Type B pancreatic cell (in vitro differentiated cells): ENCODE measurements at regions not wholly inside any gene's neighbourhood (a gene's known extent, or its start where the extent isn't known, plus 50 kb on each side); places are given as distances from the start of the nearest gene placed in this dataset.
"Not testable (repeated sequence)": the region's sequence is repeated elsewhere in the genome, so short reads cannot be mapped to it uniquely, and the experiment has no call there.

ENCODE experiments used
- DNase-seq: peaks from one replicate; pipeline ENCODE4 v3.0.0; 2021; ENCODE audit warnings: mixed read lengths; ENCODE audit not compliant: unreplicated experiment; ENCODE audit errors: extremely low spot score
- H3K27ac Mint-ChIP-seq: 2 replicates; pipeline ENCODE4 v1.8.0; 2021; ENCODE audit warnings: mild to moderate bottlenecking, mixed read lengths
- H3K27me3 Mint-ChIP-seq: 2 replicates; pipeline ENCODE4 v1.8.0; 2021; ENCODE audit warnings: mixed read lengths
- H3K36me3 Mint-ChIP-seq: 2 replicates; pipeline ENCODE4 v1.8.0; 2021; ENCODE audit warnings: mixed read lengths
- H3K4me1 Mint-ChIP-seq: one replicate; pipeline ENCODE4 v1.8.0; 2021; ENCODE audit warnings: mixed read lengths; ENCODE audit not compliant: unreplicated experiment
- H3K4me3 Mint-ChIP-seq: 2 replicates; pipeline ENCODE4 v1.8.0; 2021; ENCODE audit warnings: mild to moderate bottlenecking, mixed read lengths
- H3K9me3 Mint-ChIP-seq: 2 replicates; pipeline ENCODE4 v1.8.0; 2021; ENCODE audit warnings: mixed read lengths
- TF ChIP-seq, protein P1 (sequence below): fragments of 200-600 bp; sonication (generic); conservative IDR thresholded peaks from 2 replicates; pipeline ENCODE4 v1.5.0; 2021; ENCODE audit warnings: antibody characterized with exemption, mild to moderate bottlenecking

DNA sequence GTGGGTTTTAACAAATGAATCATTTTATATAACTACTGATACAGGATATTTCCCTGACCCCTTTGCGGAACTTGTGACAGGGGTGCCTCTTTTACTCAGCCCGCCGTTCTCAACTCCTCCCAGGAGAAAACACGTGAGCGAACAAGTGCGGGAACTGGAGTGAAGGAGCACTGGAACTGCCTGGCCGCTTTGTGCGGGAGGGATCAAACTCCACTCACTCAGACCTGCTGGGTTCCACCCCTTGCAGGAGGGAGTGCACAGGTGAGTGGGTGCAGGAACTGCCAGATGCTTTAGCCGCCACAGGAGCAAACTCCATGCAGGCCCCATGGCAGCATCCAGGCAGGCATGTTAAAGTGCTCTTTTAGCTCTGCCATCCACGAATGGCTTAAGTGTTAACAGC is 513.4 kb upstream of the GRM3 start:
- TF ChIP-seq, protein P1, sequence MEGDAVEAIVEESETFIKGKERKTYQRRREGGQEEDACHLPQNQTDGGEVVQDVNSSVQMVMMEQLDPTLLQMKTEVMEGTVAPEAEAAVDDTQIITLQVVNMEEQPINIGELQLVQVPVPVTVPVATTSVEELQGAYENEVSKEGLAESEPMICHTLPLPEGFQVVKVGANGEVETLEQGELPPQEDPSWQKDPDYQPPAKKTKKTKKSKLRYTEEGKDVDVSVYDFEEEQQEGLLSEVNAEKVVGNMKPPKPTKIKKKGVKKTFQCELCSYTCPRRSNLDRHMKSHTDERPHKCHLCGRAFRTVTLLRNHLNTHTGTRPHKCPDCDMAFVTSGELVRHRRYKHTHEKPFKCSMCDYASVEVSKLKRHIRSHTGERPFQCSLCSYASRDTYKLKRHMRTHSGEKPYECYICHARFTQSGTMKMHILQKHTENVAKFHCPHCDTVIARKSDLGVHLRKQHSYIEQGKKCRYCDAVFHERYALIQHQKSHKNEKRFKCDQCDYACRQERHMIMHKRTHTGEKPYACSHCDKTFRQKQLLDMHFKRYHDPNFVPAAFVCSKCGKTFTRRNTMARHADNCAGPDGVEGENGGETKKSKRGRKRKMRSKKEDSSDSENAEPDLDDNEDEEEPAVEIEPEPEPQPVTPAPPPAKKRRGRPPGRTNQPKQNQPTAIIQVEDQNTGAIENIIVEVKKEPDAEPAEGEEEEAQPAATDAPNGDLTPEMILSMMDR, result no peak
- no peaks in the 10 kb centered on the region for H3K27me3 Mint-ChIP-seq
- no peak overlapping the region for H3K4me3 Mint-ChIP-seq
- no peak for DNase-seq
- no peak overlapping the region for H3K27ac Mint-ChIP-seq
- H3K36me3 Mint-ChIP-seq, result no peaks in the 10 kb centered on the region
- no peaks in the 10 kb centered on the region for H3K9me3 Mint-ChIP-seq
- H3K4me1 Mint-ChIP-seq, result no peaks in the 10 kb centered on the region

DNA sequence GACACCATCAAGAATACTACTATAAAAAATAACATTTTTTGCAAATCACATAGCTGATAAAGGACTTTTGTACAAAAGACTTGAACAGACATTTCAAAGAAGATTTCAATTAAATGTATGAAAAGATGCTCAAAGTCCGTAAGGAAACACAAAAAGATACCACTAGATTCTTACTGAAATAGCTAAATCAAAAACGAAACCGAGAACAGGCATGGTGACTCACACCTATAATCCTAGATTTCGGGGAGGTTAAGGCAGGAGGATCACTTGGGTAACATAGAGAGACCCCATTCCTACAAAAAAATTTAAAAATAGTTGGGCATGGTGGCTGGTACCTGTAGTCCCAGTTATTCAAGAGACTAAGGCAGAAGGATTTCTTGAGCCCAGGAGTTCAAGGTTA is 520.2 kb upstream of the GRM3 start:
- Mint-ChIP-seq H3K4me3 (no peak overlapping the region), H3K36me3 (no peaks in the 10 kb centered on the region), H3K9me3 (no peaks in the 10 kb centered on the region), H3K27ac (no peak overlapping the region), H3K27me3 (no peaks in the 10 kb centered on the region), H3K4me1 (no peaks in the 10 kb centered on the region)
- TF ChIP-seq, protein P1, result no peak
- DNase-seq, result no peak

DNA sequence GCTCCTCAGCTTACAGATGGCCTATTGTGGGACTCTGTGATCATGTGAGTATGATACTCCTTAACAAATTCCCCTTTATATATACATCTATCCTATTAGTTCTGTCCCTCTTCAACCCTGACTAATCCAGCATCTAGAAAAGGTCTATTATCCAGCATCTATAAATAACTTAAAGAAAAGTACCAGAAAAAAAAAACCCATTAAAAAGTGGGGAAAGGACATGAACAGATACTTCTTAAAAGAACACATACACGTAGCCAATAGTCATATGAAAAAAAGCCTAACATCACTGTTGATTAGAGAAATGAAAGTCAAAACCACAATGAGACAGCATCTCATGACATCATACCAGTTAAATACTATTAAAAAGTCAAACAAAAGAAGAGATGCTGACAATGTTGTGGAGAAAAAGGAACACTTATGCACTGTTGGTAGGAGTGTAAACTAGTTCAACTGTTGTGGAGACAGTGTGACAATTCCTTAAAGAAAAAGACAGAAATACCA is 549.5 kb upstream of the GRM3 start:
- TF ChIP-seq, protein P1, result no peak
- no peak overlapping the region for H3K27ac Mint-ChIP-seq

DNA sequence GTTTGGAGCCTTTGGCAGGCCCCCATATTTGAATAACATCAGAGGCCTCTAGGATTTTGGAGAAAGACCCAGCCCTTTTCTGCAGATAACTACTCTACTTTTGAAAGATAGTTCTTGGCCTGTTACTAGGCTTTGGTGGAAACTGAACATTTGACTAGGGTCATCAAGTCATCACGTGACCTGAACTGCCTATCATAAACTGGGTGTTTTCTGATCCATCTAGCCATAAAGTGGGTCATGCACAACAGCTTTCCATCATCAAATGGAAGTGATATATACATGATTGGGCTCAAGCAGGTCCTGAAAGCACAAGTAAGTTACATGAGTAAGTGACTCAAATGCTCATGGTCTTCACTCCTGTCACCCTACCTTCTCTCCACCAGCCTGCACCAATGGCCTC is 552.3 kb upstream of the GRM3 start:
- H3K27ac Mint-ChIP-seq, result no peak overlapping the region
- H3K27me3 Mint-ChIP-seq, result no peaks in the 10 kb centered on the region
- no peaks in the 10 kb centered on the region for H3K36me3 Mint-ChIP-seq
- H3K4me1 Mint-ChIP-seq, result no peaks in the 10 kb centered on the region
- no peak overlapping the region for H3K4me3 Mint-ChIP-seq
- DNase-seq, result no peak
- TF ChIP-seq, protein P1, result no peak
- no peaks in the 10 kb centered on the region for H3K9me3 Mint-ChIP-seq

More for the DNA sequence above, 549.5 kb upstream of the GRM3 start:
- Mint-ChIP-seq H3K36me3 (no peaks in the 10 kb centered on the region), H3K4me1 (no peaks in the 10 kb centered on the region), H3K4me3 (no peak overlapping the region), H3K9me3 (no peaks in the 10 kb centered on the region), H3K27me3 (no peaks in the 10 kb centered on the region)
- DNase-seq, result no peak

DNA sequence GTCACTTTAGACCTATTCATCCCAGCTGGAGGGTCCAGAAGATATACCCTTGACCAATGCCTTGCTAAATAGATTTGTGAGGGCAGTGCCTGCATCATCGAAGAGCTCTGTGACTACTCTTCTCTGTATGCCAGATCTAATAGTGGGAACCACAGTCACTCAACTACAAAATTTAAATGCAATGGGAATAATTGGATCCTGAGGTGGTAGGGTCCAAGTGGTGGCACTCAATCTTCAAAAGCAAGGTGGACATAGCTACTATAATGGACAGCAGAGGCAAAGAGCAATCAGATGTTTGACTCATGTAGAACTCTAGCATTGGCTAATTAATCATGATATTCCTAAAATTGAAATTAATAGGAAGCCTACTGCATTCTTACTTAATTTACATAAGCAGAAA is 554.3 kb upstream of the GRM3 start:
- Mint-ChIP-seq H3K27ac (no peak overlapping the region), H3K27me3 (no peaks in the 10 kb centered on the region), H3K36me3 (no peaks in the 10 kb centered on the region), H3K4me1 (no peaks in the 10 kb centered on the region), H3K9me3 (no peaks in the 10 kb centered on the region), H3K4me3 (no peak overlapping the region)
- TF ChIP-seq, protein P1, result no peak
- DNase-seq, result no peak

DNA sequence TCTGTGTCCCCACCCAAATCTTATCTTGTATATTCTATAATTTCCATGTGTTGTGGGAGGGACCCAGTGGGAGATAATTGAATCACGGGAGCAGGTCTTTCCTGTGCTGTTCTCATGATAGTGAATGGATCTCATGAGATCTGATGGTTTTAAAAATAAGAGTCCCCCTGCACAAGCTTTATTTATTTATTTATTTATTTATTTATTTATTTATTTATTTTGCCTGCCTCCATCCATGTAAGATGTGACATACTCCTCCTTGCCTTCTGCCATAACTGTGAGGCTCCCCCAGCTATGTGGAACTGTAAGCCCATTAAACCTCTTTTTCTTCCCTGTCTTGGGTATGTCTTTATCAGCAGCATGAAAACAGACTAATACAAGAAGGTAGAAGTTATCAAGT is 579.1 kb upstream of the GRM3 start:
- H3K27ac Mint-ChIP-seq, H3K4me3 Mint-ChIP-seq, DNase-seq, H3K9me3 Mint-ChIP-seq, H3K27me3 Mint-ChIP-seq, H3K36me3 Mint-ChIP-seq, H3K4me1 Mint-ChIP-seq: not testable (repeated sequence)
